ENCODE measurements at regions not wholly inside any gene's neighbourhood (a gene's known extent, or its start where the extent isn't known, plus 50 kb on each side); places are given as distances from the start of the nearest gene placed in this dataset.

DNA sequence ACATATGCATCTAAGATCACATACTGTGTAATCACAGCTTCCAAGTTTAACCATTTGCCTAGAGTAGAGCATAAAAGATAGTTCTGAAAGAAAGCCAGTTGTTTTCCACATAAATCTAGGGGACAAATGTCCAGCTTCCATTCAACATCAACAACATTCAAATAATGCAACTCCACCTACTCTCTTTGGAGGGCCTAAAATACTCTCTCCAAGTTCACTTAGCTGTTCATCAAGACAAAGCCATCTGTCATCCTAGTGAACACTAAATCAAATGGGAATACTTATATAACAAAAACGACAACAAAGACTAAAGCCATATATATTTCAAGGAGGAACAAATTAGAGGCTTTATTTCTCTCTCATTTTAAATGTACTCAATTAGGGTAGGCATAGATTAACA, 221.5 kb upstream of the CDH2 start:
- TF ChIP-seq, protein P1, sequence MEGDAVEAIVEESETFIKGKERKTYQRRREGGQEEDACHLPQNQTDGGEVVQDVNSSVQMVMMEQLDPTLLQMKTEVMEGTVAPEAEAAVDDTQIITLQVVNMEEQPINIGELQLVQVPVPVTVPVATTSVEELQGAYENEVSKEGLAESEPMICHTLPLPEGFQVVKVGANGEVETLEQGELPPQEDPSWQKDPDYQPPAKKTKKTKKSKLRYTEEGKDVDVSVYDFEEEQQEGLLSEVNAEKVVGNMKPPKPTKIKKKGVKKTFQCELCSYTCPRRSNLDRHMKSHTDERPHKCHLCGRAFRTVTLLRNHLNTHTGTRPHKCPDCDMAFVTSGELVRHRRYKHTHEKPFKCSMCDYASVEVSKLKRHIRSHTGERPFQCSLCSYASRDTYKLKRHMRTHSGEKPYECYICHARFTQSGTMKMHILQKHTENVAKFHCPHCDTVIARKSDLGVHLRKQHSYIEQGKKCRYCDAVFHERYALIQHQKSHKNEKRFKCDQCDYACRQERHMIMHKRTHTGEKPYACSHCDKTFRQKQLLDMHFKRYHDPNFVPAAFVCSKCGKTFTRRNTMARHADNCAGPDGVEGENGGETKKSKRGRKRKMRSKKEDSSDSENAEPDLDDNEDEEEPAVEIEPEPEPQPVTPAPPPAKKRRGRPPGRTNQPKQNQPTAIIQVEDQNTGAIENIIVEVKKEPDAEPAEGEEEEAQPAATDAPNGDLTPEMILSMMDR (tag by site-specific recombination; IDR thresholded peaks at IDR 0.05) = no peak
- TF ChIP-seq ZNF239 (tag by site-specific recombination; IDR thresholded peaks at IDR 0.05) = no peak
- TF ChIP-seq, protein P2, sequence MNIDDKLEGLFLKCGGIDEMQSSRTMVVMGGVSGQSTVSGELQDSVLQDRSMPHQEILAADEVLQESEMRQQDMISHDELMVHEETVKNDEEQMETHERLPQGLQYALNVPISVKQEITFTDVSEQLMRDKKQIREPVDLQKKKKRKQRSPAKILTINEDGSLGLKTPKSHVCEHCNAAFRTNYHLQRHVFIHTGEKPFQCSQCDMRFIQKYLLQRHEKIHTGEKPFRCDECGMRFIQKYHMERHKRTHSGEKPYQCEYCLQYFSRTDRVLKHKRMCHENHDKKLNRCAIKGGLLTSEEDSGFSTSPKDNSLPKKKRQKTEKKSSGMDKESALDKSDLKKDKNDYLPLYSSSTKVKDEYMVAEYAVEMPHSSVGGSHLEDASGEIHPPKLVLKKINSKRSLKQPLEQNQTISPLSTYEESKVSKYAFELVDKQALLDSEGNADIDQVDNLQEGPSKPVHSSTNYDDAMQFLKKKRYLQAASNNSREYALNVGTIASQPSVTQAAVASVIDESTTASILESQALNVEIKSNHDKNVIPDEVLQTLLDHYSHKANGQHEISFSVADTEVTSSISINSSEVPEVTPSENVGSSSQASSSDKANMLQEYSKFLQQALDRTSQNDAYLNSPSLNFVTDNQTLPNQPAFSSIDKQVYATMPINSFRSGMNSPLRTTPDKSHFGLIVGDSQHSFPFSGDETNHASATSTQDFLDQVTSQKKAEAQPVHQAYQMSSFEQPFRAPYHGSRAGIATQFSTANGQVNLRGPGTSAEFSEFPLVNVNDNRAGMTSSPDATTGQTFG (tag by site-specific recombination; IDR thresholded peaks at IDR 0.05; ENCODE audit: borderline replicate concordance) = no peak
- TF ChIP-seq, protein P3, sequence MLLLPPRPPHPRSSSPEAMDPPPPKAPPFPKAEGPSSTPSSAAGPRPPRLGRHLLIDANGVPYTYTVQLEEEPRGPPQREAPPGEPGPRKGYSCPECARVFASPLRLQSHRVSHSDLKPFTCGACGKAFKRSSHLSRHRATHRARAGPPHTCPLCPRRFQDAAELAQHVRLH (tag by site-specific recombination; IDR thresholded peaks at IDR 0.05) = no peak
- TF ChIP-seq KLF16 (tag by site-specific recombination; IDR thresholded peaks at IDR 0.05) = no peak
- TF ChIP-seq ZNF24 (tag by site-specific recombination; IDR thresholded peaks at IDR 0.05) = no peak
- TF ChIP-seq ZNF777 (tag by site-specific recombination; IDR thresholded peaks at IDR 0.05; ENCODE audit: borderline replicate concordance) = no peak
- no peak for TF ChIP-seq ZNF76 (tag by site-specific recombination; IDR thresholded peaks at IDR 0.05; ENCODE audit: borderline replicate concordance, low read depth)
